Type B pancreatic cell (in vitro differentiated cells): ENCODE measurements at regions not wholly inside any gene's neighbourhood (a gene's known extent, or its start where the extent isn't known, plus 50 kb on each side); places are given as distances from the start of the nearest gene placed in this dataset.

Experiments
- DNase-seq: peaks from one replicate; pipeline ENCODE4 v3.0.0; 2021; ENCODE audit warnings: mixed read lengths; ENCODE audit not compliant: unreplicated experiment; ENCODE audit errors: extremely low spot score
- H3K27ac Mint-ChIP-seq: 2 replicates; pipeline ENCODE4 v1.8.0; 2021; ENCODE audit warnings: mild to moderate bottlenecking, mixed read lengths
- H3K27me3 Mint-ChIP-seq: 2 replicates; pipeline ENCODE4 v1.8.0; 2021; ENCODE audit warnings: mixed read lengths
- H3K36me3 Mint-ChIP-seq: 2 replicates; pipeline ENCODE4 v1.8.0; 2021; ENCODE audit warnings: mixed read lengths
- H3K4me1 Mint-ChIP-seq: one replicate; pipeline ENCODE4 v1.8.0; 2021; ENCODE audit warnings: mixed read lengths; ENCODE audit not compliant: unreplicated experiment
- H3K4me3 Mint-ChIP-seq: 2 replicates; pipeline ENCODE4 v1.8.0; 2021; ENCODE audit warnings: mild to moderate bottlenecking, mixed read lengths
- H3K9me3 Mint-ChIP-seq: 2 replicates; pipeline ENCODE4 v1.8.0; 2021; ENCODE audit warnings: mixed read lengths
- CTCF ChIP-seq: fragments of 200-600 bp; sonication (generic); conservative IDR thresholded peaks from 2 replicates; pipeline ENCODE4 v1.5.0; 2021; ENCODE audit warnings: antibody characterized with exemption, mild to moderate bottlenecking

DNA sequence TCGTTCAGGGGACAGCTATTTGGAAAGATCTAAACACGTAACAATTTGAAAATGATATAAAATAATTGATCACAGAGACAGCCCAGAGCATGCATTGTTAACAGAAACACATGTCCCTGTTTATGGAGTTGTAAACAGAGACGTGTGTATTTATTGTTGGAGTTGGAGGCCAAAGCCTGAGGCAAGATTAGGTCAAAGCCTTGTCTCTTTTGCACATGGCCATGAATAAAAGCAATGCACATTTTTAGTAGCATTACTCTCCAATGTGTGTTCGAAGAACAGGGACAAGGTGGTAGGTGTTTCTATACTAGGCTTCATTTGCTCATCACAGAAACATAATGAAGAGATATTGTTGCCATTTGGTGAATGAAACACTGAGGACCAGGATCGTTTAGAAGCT, 841.5 kb upstream of the FANCL start:
- Mint-ChIP-seq H3K4me1 (peaks cover 14% of the 10 kb centered on the region), H3K27ac (no peak overlapping the region), H3K36me3 (no peaks in the 10 kb centered on the region)

DNA sequence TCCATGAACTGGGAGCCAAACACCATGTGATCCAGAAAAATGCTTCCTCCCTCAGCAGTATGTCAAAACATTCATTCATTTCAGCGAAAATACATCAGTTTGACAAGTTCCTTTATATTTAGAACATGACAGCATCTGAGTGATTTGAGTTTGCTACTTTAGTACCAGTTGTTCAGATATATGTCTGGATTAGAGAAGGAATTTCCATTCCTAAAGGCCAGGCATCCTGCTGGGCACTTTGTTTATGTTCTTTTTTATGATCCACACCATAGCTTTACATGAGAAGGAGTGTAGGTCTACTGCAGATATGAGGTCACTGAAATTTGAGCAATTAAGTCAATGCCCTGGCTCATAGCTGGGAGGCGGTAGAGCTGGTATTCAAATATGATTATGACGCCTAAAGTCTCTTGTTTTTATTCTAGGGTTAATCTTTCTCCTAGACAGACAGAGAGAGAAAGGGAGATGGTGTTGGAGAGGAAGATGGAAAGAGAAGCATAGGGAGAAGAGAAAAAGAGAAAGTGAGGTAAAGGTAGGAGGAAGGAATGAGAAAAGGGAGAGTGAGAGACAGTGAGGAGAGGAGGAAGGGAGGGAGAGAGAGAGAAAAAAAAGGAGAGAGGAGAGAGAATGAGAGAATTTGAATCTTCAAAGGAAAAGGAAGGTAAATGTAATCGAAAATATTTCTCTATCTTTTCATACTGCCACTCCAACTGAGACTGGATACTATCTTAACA, 839.5 kb upstream of the FANCL start:
- H3K4me3 Mint-ChIP-seq, result no peak overlapping the region
- H3K9me3 Mint-ChIP-seq, result no peaks in the 10 kb centered on the region
- no peak for DNase-seq
- H3K36me3 Mint-ChIP-seq, result no peaks in the 10 kb centered on the region
- H3K27ac Mint-ChIP-seq, result no peak overlapping the region
- peaks cover 10% of the 10 kb centered on the region for H3K27me3 Mint-ChIP-seq
- no peak for TF ChIP-seq CTCF
- H3K4me1 Mint-ChIP-seq, result peaks cover 24% of the 10 kb centered on the region

More for the DNA sequence above, 841.5 kb upstream of the FANCL start:
- Mint-ChIP-seq H3K27me3 (peaks cover 10% of the 10 kb centered on the region), H3K4me3 (no peak overlapping the region), H3K9me3 (no peaks in the 10 kb centered on the region)
- DNase-seq, result no peak
- TF ChIP-seq CTCF, result no peak

DNA sequence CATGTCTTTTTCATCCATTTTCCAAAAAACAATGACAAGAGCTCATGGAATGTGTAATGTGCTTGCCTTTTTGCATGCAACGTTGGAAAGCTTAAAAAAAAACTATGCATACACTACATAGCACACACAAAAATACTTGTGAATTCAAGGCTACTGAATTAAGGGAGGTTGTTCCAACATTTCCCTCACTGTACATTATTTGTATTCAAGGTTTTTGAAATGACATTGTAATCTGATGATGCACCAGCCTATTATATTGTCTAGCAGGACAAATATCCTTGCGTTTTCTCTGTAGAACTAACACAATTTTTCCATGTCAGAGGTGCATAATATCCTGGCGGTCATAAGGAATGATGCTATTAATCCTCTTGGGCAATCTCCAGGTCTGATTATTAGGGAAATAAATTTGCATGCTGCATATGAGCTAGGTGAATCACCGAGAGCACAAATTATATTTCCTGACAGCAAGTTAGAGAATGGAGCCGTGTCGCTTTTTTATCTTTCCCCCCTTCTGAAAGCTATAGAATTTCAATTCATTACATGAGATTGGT, 836.9 kb upstream of the FANCL start:
- Mint-ChIP-seq H3K9me3 (no peaks in the 10 kb centered on the region), H3K27ac (no peak overlapping the region), H3K27me3 (peaks cover 4% of the 10 kb centered on the region), H3K4me3 (no peak overlapping the region), H3K36me3 (no peaks in the 10 kb centered on the region), H3K4me1 (peaks cover 26% of the 10 kb centered on the region)
- no peak for TF ChIP-seq CTCF
- DNase-seq, result no peak

DNA sequence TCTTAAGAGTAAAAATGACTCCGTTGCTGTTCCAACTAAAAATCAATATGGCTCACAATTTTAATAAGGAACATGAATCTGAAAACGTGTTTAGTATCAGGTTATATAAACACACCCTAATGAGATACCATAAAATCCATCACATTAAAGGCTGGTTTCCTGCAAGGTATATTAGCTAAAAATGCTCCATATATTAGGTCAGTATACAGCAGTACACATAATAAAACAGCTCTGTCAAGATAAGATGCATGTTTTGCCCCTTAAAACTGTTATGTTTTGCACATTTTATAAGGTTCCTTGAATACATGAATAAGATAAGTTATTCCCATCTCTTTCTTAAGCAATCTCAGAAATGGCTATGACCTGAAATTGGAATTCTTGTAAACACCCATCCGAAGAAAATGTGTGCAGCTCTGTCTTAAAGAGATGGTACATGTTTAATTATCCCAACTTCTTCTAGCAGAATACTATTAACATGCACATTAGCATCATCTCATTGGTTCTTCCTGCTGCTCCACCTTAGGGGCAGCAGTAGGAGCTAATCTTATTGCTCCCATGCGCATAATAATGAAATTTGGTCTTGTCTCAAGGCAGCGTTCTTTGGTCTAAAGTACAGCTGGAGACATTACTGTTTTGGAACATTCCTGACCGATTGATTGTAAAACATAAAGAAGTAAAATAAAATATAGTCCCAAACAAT, 836.1 kb upstream of the FANCL start:
- H3K9me3 Mint-ChIP-seq, result no peaks in the 10 kb centered on the region
- DNase-seq, result no peak
- H3K36me3 Mint-ChIP-seq, result no peaks in the 10 kb centered on the region
- H3K4me3 Mint-ChIP-seq, result no peak overlapping the region
- no peak for TF ChIP-seq CTCF
- peaks cover 26% of the 10 kb centered on the region for H3K4me1 Mint-ChIP-seq
- H3K27ac Mint-ChIP-seq, result no peak overlapping the region
- H3K27me3 Mint-ChIP-seq, result peaks cover 4% of the 10 kb centered on the region

GRCh38 chr2:59076079-59076619, 835.0 kb upstream of the FANCL start:
- H3K4me1 Mint-ChIP-seq, result peaks cover 26% of the 10 kb centered on the region

More at GRCh38 chr2:59076079-59076619, 835.0 kb upstream of the FANCL start:
- peaks cover 4% of the 10 kb centered on the region for H3K27me3 Mint-ChIP-seq
- H3K9me3 Mint-ChIP-seq, result peaks cover 4% of the 10 kb centered on the region
- DNase-seq, result no peak
- H3K27ac Mint-ChIP-seq, result no peak overlapping the region
- H3K4me3 Mint-ChIP-seq, result no peak overlapping the region
- TF ChIP-seq CTCF, result no peak
- no peaks in the 10 kb centered on the region for H3K36me3 Mint-ChIP-seq
